ENCODE measurements at regions not wholly inside any gene's neighbourhood (a gene's known extent, or its start where the extent isn't known, plus 50 kb on each side); places are given as distances from the start of the nearest gene placed in this dataset.

DNA sequence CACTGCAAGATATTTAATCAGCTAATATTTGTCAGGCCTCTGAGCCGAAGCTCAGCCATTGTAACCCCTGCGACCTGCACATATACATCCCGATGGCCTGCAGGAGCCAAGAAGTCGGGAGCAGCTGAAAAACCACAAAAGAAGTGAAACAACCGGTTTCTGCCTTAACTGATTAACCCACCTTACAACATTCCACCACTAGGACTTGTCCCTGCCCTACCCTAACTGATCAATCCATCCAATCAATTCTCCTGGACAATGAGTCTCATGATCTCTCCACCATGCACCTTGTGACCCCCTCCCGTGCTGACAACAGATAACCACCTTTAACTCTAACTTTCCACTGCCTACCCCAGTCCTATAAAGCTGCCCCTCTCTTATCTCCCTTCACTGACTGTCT is 945.4 kb upstream of the GYPC start:
- no peak for TF ChIP-seq CTCF (conservative IDR thresholded peaks at IDR 0.05 in 1 of 2, IDR thresholded peaks at IDR 0.05 in 1 of 2; ENCODE audit: low read depth in 1 of 2, low read length in 2 of 2)
- no peak for TF ChIP-seq EZH2 (IDR thresholded peaks at IDR 0.05; ENCODE audit: low read length, missing control alignments)

Data from fibroblast of lung (primary cell).